IPS-15b (cell line): ENCODE measurements at regions not wholly inside any gene's neighbourhood (a gene's known extent, or its start where the extent isn't known, plus 50 kb on each side); places are given as distances from the start of the nearest gene placed in this dataset.
"Not testable (repeated sequence)": the region's sequence is repeated elsewhere in the genome, so short reads cannot be mapped to it uniquely, and the experiment has no call there.

ENCODE experiments used
- H3K27me3 ChIP-seq: one replicate; pipeline ENCODE4 v1.6.1; 2013; ENCODE audit warnings: low read length; ENCODE audit not compliant: control insufficient read depth, insufficient read depth
- H3K36me3 ChIP-seq: one replicate; pipeline ENCODE4 v1.6.1; 2013; ENCODE audit warnings: low read length; ENCODE audit not compliant: control insufficient read depth, insufficient read depth
- H3K4me1 ChIP-seq: one replicate; pipeline ENCODE4 v1.6.1; 2013; ENCODE audit warnings: mild to moderate bottlenecking, low read length; ENCODE audit not compliant: control insufficient read depth, insufficient read depth
- H3K4me3 ChIP-seq: one replicate; pipeline ENCODE4 v1.5.1; 2013; ENCODE audit warnings: low read depth, low read length
- H3K9ac ChIP-seq: one replicate; pipeline ENCODE4 v1.6.1; 2013; ENCODE audit warnings: low read depth, mild to moderate bottlenecking, low read length
- H3K9me3 ChIP-seq: one replicate; pipeline ENCODE4 v1.6.1; 2013; ENCODE audit warnings: mild to moderate bottlenecking, low read length; ENCODE audit not compliant: control insufficient read depth, insufficient read depth

GRCh38 chr12:4822572-4822971 is 87.1 kb upstream of the KCNA1 start:
- Histone ChIP-seq H3K9me3 (no peaks in the 10 kb centered on the region), H3K9ac (no peak overlapping the region), H3K36me3 (no peaks in the 10 kb centered on the region), H3K4me1 (no peaks in the 10 kb centered on the region), H3K4me3 (no peak overlapping the region), H3K27me3 (no peaks in the 10 kb centered on the region)

GRCh38 chr12:4824380-4824779 is 85.3 kb upstream of the KCNA1 start:
- H3K27me3 ChIP-seq, result no peaks in the 10 kb centered on the region

GRCh38 chr12:4825011-4825858 is 84.5 kb upstream of the KCNA1 start:
- Histone ChIP-seq H3K9me3 (no peaks in the 10 kb centered on the region), H3K4me1 (no peaks in the 10 kb centered on the region), H3K9ac (no peak overlapping the region), H3K4me3 (no peak overlapping the region), H3K36me3 (peaks cover 1% of the 10 kb centered on the region), H3K27me3 (no peaks in the 10 kb centered on the region)

More at GRCh38 chr12:4824380-4824779, 85.3 kb upstream of the KCNA1 start:
- H3K9me3 ChIP-seq, result no peaks in the 10 kb centered on the region
- H3K9ac ChIP-seq, result no peak overlapping the region
- no peaks in the 10 kb centered on the region for H3K36me3 ChIP-seq
- H3K4me3 ChIP-seq, result no peak overlapping the region
- no peaks in the 10 kb centered on the region for H3K4me1 ChIP-seq

GRCh38 chr12:4826909-4827308 is 82.8 kb upstream of the KCNA1 start:
- no peaks in the 10 kb centered on the region for H3K4me1 ChIP-seq
- H3K27me3 ChIP-seq, result no peaks in the 10 kb centered on the region
- H3K36me3 ChIP-seq, result peaks cover 3% of the 10 kb centered on the region
- no peak overlapping the region for H3K9ac ChIP-seq
- no peak overlapping the region for H3K4me3 ChIP-seq
- no peaks in the 10 kb centered on the region for H3K9me3 ChIP-seq

- Histone ChIP-seq H3K27me3 (no peaks in the 10 kb centered on the region), H3K9ac (no peak overlapping the region), H3K36me3 (peaks cover 3% of the 10 kb centered on the region), H3K4me3 (no peak overlapping the region), H3K9me3 (no peaks in the 10 kb centered on the region), H3K4me1 (no peaks in the 10 kb centered on the region)
Measured at GRCh38 chr12:4828176-4828575, 81.5 kb upstream of the KCNA1 start.

GRCh38 chr12:4829161-4829792 is 80.4 kb upstream of the KCNA1 start:
- Histone ChIP-seq H3K4me1 (no peaks in the 10 kb centered on the region), H3K36me3 (peaks cover 3% of the 10 kb centered on the region), H3K9ac (no peak overlapping the region), H3K9me3 (no peaks in the 10 kb centered on the region), H3K4me3 (no peak overlapping the region), H3K27me3 (no peaks in the 10 kb centered on the region)

GRCh38 chr12:4829793-4830162 is 79.9 kb upstream of the KCNA1 start:
- H3K9ac ChIP-seq, result no peak overlapping the region
- H3K9me3 ChIP-seq, result no peaks in the 10 kb centered on the region
- H3K4me1 ChIP-seq, result no peaks in the 10 kb centered on the region
- no peak overlapping the region for H3K4me3 ChIP-seq
- no peaks in the 10 kb centered on the region for H3K27me3 ChIP-seq
- peaks cover 3% of the 10 kb centered on the region for H3K36me3 ChIP-seq

- peaks cover 3% of the 10 kb centered on the region for H3K36me3 ChIP-seq
- no peaks in the 10 kb centered on the region for H3K27me3 ChIP-seq
- H3K9me3 ChIP-seq, result no peaks in the 10 kb centered on the region
- H3K9ac ChIP-seq, result no peak overlapping the region
- H3K4me3 ChIP-seq, result no peak overlapping the region
- no peaks in the 10 kb centered on the region for H3K4me1 ChIP-seq
Measured at GRCh38 chr12:4830556-4831210, 79.0 kb upstream of the KCNA1 start.

- Histone ChIP-seq H3K4me1 (no peaks in the 10 kb centered on the region), H3K9ac (no peak overlapping the region), H3K9me3 (no peaks in the 10 kb centered on the region), H3K36me3 (peaks cover 3% of the 10 kb centered on the region), H3K27me3 (no peaks in the 10 kb centered on the region), H3K4me3 (no peak overlapping the region)
Measured at GRCh38 chr12:4833053-4833452, 76.7 kb upstream of the KCNA1 start.

GRCh38 chr12:4833524-4833923 is 76.2 kb upstream of the KCNA1 start:
- Histone ChIP-seq H3K36me3 (peaks cover 3% of the 10 kb centered on the region), H3K4me1 (no peaks in the 10 kb centered on the region), H3K4me3 (no peak overlapping the region)

GRCh38 chr12:4842401-4842800 is 67.3 kb upstream of the KCNA1 start:
- not testable (repeated sequence) for H3K27me3 ChIP-seq, H3K9ac ChIP-seq, H3K4me3 ChIP-seq, H3K9me3 ChIP-seq, H3K36me3 ChIP-seq, H3K4me1 ChIP-seq

More at GRCh38 chr12:4833524-4833923, 76.2 kb upstream of the KCNA1 start:
- H3K9me3 ChIP-seq, result no peaks in the 10 kb centered on the region
- H3K27me3 ChIP-seq, result no peaks in the 10 kb centered on the region
- H3K9ac ChIP-seq, result no peak overlapping the region

GRCh38 chr12:4843907-4844306 is 65.8 kb upstream of the KCNA1 start:
- Histone ChIP-seq H3K9ac (no peak overlapping the region), H3K27me3 (no peaks in the 10 kb centered on the region), H3K4me3 (no peak overlapping the region), H3K9me3 (no peaks in the 10 kb centered on the region), H3K36me3 (no peaks in the 10 kb centered on the region), H3K4me1 (no peaks in the 10 kb centered on the region)
